Body of pancreas (tissue), 4 donors: ENCODE measurements at regions not wholly inside any gene's neighbourhood (a gene's known extent, or its start where the extent isn't known, plus 50 kb on each side); places are given as distances from the start of the nearest gene placed in this dataset.

Experiments
- ATAC-seq: fragments of 150-250 bp; one replicate; pipeline ENCODE4 v1.9.1; 2016
- DNase-seq, 4 donors: peaks; one replicate each; pipeline ENCODE4 v3.0.0-alpha.2; 2019
- H3K27ac ChIP-seq, 4 donors: fragments of 200-600 bp; sonication (generic); 1 replicate in 3 of 4; 2 replicates in 1 of 4; pipeline versions ENCODE4 v1.5.1 to v1.6.1; 2016 to 2019; ENCODE audit warnings: mild to moderate bottlenecking in 1 of 4, mixed read lengths in 1 of 4, moderate library complexity in 1 of 4
- H3K27me3 ChIP-seq, 2 donors: fragments of 200-600 bp; sonication (generic); one replicate each; pipeline ENCODE4 v1.6.0; 2016; ENCODE audit warnings: mild to moderate bottlenecking in 1 of 2
- H3K36me3 ChIP-seq, 2 donors: fragments of 200-600 bp; sonication (generic); replicated peaks in 1 of 2; 2 replicates each; pipeline ENCODE4 v1.5.1; 2016; ENCODE audit warnings: low read depth in 2 of 2; ENCODE audit not compliant: insufficient read depth in 1 of 2
- H3K4me1 ChIP-seq: fragments of 200-600 bp; sonication (generic); one replicate; pipeline ENCODE4 v1.6.0; 2016
- H3K4me3 ChIP-seq, 2 donors: fragments of 200-600 bp; sonication (generic); 1 replicate in 1 of 2; 2 replicates in 1 of 2; pipeline ENCODE4 v1.5.1; 2016 to 2019
- H3K9me3 ChIP-seq, 3 donors: fragments of 200-600 bp; sonication (generic); 1 replicate in 2 of 3; 2 replicates in 1 of 3; pipeline ENCODE4 v1.5.1; 2016
- CTCF ChIP-seq, 7 experiments: fragments of 450-650 bp in 4 of 7; fragments of 200-600 bp in 3 of 7; sonication (generic) in 3 of 7; IDR thresholded peaks; one replicate each; pipeline ENCODE4 v1.5.1; 2016 to 2019; ENCODE audit warnings: antibody characterized with exemption in 7 of 7
- POLR2A ChIP-seq, 3 donors: fragments of 450-650 bp; IDR thresholded peaks; one replicate each; pipeline ENCODE4 v1.6.1; 2016; ENCODE audit warnings: antibody characterized with exemption in 3 of 3, mild to moderate bottlenecking in 2 of 3
- WGBS, 2 donors: methylation state at CpG; one replicate each; pipeline ENCODE4 v1.1.5; 2017; 5-methylcytosine and 5-hydroxymethylcytosine counted together
- intact Hi-C: fragments of 100-400 bp; cut with DNase I; formaldehyde crosslinking; loops from one replicate; pipeline ENCODE4 v1.15.1; 2023

- Histone ChIP-seq H3K4me1 (peaks cover 9% of the 10 kb centered on the region), H3K36me3 (no peaks in the 10 kb centered on the region), H3K27ac (no peak overlapping the region), H3K27me3 (no peaks in the 10 kb centered on the region), H3K4me3 (no peak overlapping the region), H3K9me3 (no peaks in the 10 kb centered on the region)
- TF ChIP-seq POLR2A (IDR thresholded peaks at IDR 0.05): no peak
- no peak for TF ChIP-seq CTCF (IDR thresholded peaks at IDR 0.05)
- no peak for DNase-seq
- 76 to 77% methylated on average over 1 of the region's 1 CpG for WGBS, 2 donors
- no peak for ATAC-seq
- intact Hi-C loops: no loop called here
These were observed 421.6 kb downstream of the PCDH7 start for GRCh38 chr4:31141832-31142142.

- Histone ChIP-seq H3K36me3 (no peaks in the 10 kb centered on the region), H3K4me3 (no peak overlapping the region), H3K9me3 (no peaks in the 10 kb centered on the region), H3K27me3 (no peaks in the 10 kb centered on the region), H3K4me1 (peaks cover 10% of the 10 kb centered on the region), H3K27ac (peak overlapping the region in 2 of 4 donors; percentile 35 to 39)
- ATAC-seq: peak; percentile 99
- intact Hi-C loops: no loop called here
- TF ChIP-seq POLR2A (IDR thresholded peaks at IDR 0.05) (no peak), CTCF (IDR thresholded peaks at IDR 0.05) (no peak)
- peak in 1 of 4 donors; percentile 9 for DNase-seq
- 15% methylated on average over 6 of the region's 6 CpGs for WGBS, 2 donors
These were observed 426.2 kb downstream of the PCDH7 start for GRCh38 chr4:31146366-31146765.

GRCh38 chr4:31148990-31149389 is 428.8 kb downstream of the PCDH7 start:
- TF ChIP-seq POLR2A (IDR thresholded peaks at IDR 0.05) (no peak), CTCF (IDR thresholded peaks at IDR 0.05) (no peak)
- intact Hi-C loops: no loop called here
- no peaks in the 10 kb centered on the region for H3K36me3 ChIP-seq
- H3K4me3 ChIP-seq: no peak overlapping the region
- DNase-seq (no peak), ATAC-seq (no peak)
- no peaks in the 10 kb centered on the region for H3K9me3 ChIP-seq
- H3K27me3 ChIP-seq: no peaks in the 10 kb centered on the region
- peaks cover 10% of the 10 kb centered on the region for H3K4me1 ChIP-seq
- no peak overlapping the region for H3K27ac ChIP-seq
- WGBS, 2 donors: 31 to 39% methylated on average over 1 of the region's 1 CpG

- intact Hi-C loops: no loop called here
- TF ChIP-seq POLR2A (IDR thresholded peaks at IDR 0.05) (no peak), CTCF (IDR thresholded peaks at IDR 0.05) (no peak)
- no peak for ATAC-seq
- peaks cover 0 to 3% of the 10 kb centered on the region in 2 donors for H3K27me3 ChIP-seq
- H3K4me1 ChIP-seq: no peaks in the 10 kb centered on the region
- no peak for DNase-seq
- no peak overlapping the region for H3K4me3 ChIP-seq
- no peak overlapping the region for H3K27ac ChIP-seq
- no peaks in the 10 kb centered on the region for H3K9me3 ChIP-seq
- H3K36me3 ChIP-seq: no peaks in the 10 kb centered on the region
- 42 to 55% methylated on average over 1 of the region's 1 CpG for WGBS, 2 donors
These were observed 436.1 kb downstream of the PCDH7 start for GRCh38 chr4:31156221-31156620.

- WGBS, 2 donors: 44 to 62% methylated on average over 3 of the region's 3 CpGs
- no peaks in the 10 kb centered on the region for H3K36me3 ChIP-seq
- H3K27ac ChIP-seq: no peak overlapping the region
- ATAC-seq: no peak
- intact Hi-C loops: no loop called here
- H3K4me1 ChIP-seq: no peaks in the 10 kb centered on the region
- TF ChIP-seq POLR2A (IDR thresholded peaks at IDR 0.05): no peak
- no peaks in the 10 kb centered on the region for H3K9me3 ChIP-seq
- H3K4me3 ChIP-seq: no peak overlapping the region
- no peak for DNase-seq
- peaks cover 0 to 3% of the 10 kb centered on the region in 2 donors for H3K27me3 ChIP-seq
These were observed 440.0 kb downstream of the PCDH7 start for GRCh38 chr4:31160146-31160545.
